ENCODE measurements at regions not wholly inside any gene's neighbourhood (a gene's known extent, or its start where the extent isn't known, plus 50 kb on each side); places are given as distances from the start of the nearest gene placed in this dataset.

DNA sequence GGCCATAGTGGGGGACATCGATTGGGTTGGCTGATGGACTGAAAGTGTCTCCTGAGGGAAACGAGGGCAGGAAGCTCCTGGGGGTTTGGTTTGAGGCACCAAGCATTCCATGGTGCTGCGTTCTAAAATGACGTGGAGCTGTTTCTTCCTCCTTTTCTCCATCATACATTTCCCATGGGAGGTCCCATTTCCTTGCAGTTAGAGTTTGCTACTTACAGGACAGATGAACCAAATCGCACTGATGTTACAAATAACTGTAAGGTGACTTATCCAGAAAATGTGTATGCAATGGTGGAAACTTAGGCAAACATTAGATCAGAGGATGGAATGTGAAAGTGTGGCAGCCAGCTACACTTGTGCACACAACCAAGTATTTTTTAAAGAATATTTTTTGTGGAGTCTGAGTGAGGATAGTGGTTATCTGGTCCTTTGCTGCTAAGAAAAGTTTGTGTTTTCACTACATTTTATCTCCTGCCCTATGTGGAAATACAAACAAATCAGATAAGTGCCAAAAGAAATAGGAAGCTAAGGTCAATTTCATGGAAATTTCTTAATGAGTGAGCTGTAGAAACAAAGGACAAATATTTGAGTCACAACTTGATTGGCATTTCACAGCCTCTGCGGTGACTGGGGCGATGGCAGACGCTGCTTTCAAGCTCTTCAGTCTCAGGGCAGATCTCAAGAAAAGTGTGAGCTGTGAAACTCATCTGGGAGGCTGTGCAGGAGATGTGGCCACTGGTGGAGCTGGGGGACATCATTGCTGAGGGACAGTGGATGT is 256.2 kb downstream of the TSN start:
- no peak for TF ChIP-seq TAF1 (IDR thresholded peaks at IDR 0.05; ENCODE audit: borderline replicate concordance, insufficient read depth, low read length)
- TF ChIP-seq, protein P1, sequence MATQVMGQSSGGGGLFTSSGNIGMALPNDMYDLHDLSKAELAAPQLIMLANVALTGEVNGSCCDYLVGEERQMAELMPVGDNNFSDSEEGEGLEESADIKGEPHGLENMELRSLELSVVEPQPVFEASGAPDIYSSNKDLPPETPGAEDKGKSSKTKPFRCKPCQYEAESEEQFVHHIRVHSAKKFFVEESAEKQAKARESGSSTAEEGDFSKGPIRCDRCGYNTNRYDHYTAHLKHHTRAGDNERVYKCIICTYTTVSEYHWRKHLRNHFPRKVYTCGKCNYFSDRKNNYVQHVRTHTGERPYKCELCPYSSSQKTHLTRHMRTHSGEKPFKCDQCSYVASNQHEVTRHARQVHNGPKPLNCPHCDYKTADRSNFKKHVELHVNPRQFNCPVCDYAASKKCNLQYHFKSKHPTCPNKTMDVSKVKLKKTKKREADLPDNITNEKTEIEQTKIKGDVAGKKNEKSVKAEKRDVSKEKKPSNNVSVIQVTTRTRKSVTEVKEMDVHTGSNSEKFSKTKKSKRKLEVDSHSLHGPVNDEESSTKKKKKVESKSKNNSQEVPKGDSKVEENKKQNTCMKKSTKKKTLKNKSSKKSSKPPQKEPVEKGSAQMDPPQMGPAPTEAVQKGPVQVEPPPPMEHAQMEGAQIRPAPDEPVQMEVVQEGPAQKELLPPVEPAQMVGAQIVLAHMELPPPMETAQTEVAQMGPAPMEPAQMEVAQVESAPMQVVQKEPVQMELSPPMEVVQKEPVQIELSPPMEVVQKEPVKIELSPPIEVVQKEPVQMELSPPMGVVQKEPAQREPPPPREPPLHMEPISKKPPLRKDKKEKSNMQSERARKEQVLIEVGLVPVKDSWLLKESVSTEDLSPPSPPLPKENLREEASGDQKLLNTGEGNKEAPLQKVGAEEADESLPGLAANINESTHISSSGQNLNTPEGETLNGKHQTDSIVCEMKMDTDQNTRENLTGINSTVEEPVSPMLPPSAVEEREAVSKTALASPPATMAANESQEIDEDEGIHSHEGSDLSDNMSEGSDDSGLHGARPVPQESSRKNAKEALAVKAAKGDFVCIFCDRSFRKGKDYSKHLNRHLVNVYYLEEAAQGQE (IDR thresholded peaks at IDR 0.05; ENCODE audit: insufficient read depth in 1 of 2, low read depth in 2 of 2, low read length in 2 of 2) = no peak
- no peak for TF ChIP-seq FOXP2 (optimal IDR thresholded peaks at IDR 0.05; ENCODE audit: borderline replicate concordance, extremely low read depth, extremely low read length, insufficient read depth)
- no peak for TF ChIP-seq SIN3A (IDR thresholded peaks at IDR 0.05; ENCODE audit: borderline replicate concordance, insufficient read depth, low read length)
- TF ChIP-seq POLR2AphosphoS5 (IDR thresholded peaks at IDR 0.05; ENCODE audit: low read depth, low read length) = no peak

DNA sequence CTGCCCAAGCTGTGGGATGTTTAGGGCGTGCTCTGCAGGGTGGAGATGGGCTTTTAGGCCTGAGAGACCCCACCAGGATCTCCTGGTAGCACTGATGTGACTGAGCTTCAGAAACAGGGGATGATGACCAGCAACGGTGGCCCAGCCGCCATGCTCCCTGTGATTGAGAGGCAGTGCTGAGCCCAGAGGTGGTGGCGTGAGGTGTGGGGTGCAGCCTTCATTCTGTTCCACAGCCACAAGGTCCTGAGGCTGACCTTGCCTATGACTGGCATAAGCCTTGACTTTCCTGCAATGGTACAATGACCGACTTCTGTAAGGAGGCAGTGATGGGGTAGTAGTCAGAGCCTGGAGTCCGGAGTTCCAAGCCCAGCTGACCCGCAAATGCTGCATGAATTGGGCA is 263.3 kb downstream of the TSN start:
- no peak for TF ChIP-seq FOXP2 (optimal IDR thresholded peaks at IDR 0.05; ENCODE audit: borderline replicate concordance, extremely low read depth, extremely low read length, insufficient read depth)
- TF ChIP-seq, protein P1 (IDR thresholded peaks at IDR 0.05; ENCODE audit: insufficient read depth in 1 of 2, low read depth in 2 of 2, low read length in 2 of 2) = no peak

DNA sequence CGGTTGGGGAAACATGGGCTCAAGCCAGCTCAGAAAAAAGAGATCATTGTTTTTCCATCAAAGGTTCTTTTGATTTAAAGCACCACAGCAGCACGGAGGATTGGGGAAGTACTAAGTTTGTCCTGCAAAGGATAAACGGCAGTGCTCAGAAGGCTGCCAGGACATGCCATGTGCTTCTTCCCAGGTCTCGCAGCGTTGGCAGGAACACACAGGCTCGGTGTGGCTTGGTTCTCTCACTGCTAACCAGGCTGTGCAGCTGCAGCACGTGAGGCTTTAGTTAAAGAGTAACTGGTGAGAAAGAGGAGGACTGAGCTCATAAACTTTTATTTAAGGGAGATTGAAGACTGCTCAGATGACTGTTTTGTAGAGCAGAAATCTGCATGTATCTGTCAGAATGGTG is 264.3 kb downstream of the TSN start:
- TF ChIP-seq SIN3A (IDR thresholded peaks at IDR 0.05; ENCODE audit: borderline replicate concordance, insufficient read depth, low read length) (no peak), TAF1 (IDR thresholded peaks at IDR 0.05; ENCODE audit: borderline replicate concordance, insufficient read depth, low read length) (no peak), FOXP2 (optimal IDR thresholded peaks at IDR 0.05; ENCODE audit: borderline replicate concordance, extremely low read depth, extremely low read length, insufficient read depth) (no peak), POLR2AphosphoS5 (IDR thresholded peaks at IDR 0.05; ENCODE audit: low read depth, low read length) (no peak)
- TF ChIP-seq, protein P1 (IDR thresholded peaks at IDR 0.05; ENCODE audit: insufficient read depth in 1 of 2, low read depth in 2 of 2, low read length in 2 of 2) = no peak

DNA sequence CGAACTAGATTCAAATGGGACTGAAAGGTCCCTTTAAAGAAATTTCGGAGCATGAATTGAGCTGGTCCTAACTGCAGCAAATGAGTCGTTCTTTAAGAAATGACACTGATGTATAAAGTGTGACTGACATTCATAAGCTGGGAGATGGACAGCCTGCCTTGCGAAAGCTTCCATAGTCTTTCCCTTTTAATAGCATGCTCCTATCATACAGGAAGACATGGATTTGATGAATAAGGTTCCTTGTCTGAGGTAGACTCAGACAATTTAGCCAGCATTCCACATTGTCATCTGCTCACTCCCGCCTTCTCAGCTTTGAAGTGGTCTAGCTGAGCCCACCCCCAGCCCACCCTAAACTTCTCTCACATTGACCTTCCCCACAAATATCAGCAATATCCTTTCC is 264.9 kb downstream of the TSN start:
- TF ChIP-seq POLR2AphosphoS5 (IDR thresholded peaks at IDR 0.05; ENCODE audit: low read depth, low read length) = no peak
- TF ChIP-seq TAF1 (IDR thresholded peaks at IDR 0.05; ENCODE audit: borderline replicate concordance, insufficient read depth, low read length) = no peak
- no peak for TF ChIP-seq SIN3A (IDR thresholded peaks at IDR 0.05; ENCODE audit: borderline replicate concordance, insufficient read depth, low read length)
- no peak for TF ChIP-seq FOXP2 (optimal IDR thresholded peaks at IDR 0.05; ENCODE audit: borderline replicate concordance, extremely low read depth, extremely low read length, insufficient read depth)
- TF ChIP-seq, protein P1 (IDR thresholded peaks at IDR 0.05; ENCODE audit: insufficient read depth in 1 of 2, low read depth in 2 of 2, low read length in 2 of 2) = no peak

DNA sequence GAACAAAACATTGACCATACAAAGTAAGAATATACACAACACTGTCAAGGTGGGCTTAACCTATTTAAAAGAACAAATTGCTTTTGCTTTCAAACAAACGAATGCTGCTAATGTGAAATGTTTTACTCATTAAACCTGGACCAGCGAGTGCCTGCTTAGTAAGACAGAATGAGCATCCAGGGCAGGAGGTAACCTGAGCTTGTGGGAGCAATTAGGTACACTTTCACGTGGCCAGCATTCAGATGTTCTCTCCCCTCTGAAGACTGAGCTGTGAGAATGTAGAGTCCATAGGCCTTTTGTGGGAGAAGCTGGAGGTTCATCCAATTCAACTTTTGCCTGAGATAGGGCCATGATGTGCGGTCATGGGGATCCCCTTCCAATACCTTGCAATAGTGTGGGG is 266.5 kb downstream of the TSN start:
- no peak for TF ChIP-seq POLR2AphosphoS5 (IDR thresholded peaks at IDR 0.05; ENCODE audit: low read depth, low read length)
- TF ChIP-seq, protein P1 (IDR thresholded peaks at IDR 0.05; ENCODE audit: insufficient read depth in 1 of 2, low read depth in 2 of 2, low read length in 2 of 2) = no peak
- no peak for TF ChIP-seq SIN3A (IDR thresholded peaks at IDR 0.05; ENCODE audit: borderline replicate concordance, insufficient read depth, low read length)

All from PFSK-1 (cell line).